IMR-90 (cell line): ENCODE measurements at regions not wholly inside any gene's neighbourhood (a gene's known extent, or its start where the extent isn't known, plus 50 kb on each side); places are given as distances from the start of the nearest gene placed in this dataset.

Experiments
- ATAC-seq: fragments of 200-7000 bp; cut with Tn5 transposase; 2 replicates; pipeline ENCODE4 v1.9.1; 2020; ENCODE audit warnings: low read depth, mild to moderate bottlenecking, moderate library complexity
- BruUV-seq: library from RNA; stranded (reverse); fragments of 400-500 nt; replicated peaks from 2 replicates; lab custom pipeline; 2021; lab: Mats Ljungman, UMichigan
- CTCF ChIA-PET: fragments of 300-600 bp; formaldehyde crosslinking; extraction: SDS; loops from one replicate; lab custom pipeline; 2021; ENCODE audit warnings: antibody characterized with exemption; lab: Yijun Ruan, JAX
- POLR2A ChIA-PET: fragments of 300-600 bp; sonication (Branson Sonifier 250); formaldehyde crosslinking; loops from one replicate; lab custom pipeline; 2022; ENCODE audit warnings: antibody characterized with exemption; ENCODE audit not compliant: unreplicated experiment; lab: Charles Lee
- DNase-seq: peaks from one replicate; pipeline ENCODE4 v3.0.0; 2013
- H2AFZ ChIP-seq: replicated peaks from 2 replicates; pipeline ENCODE3; 2013; ENCODE audit warnings: low read length, mild to moderate bottlenecking; ENCODE audit not compliant: poor library complexity
- H2AK5ac ChIP-seq: 2 replicates; pipeline ENCODE4 v1.6.1; 2013; ENCODE audit warnings: low read depth, low read length, inconsistent platforms
- H2AK9ac ChIP-seq: replicated peaks from 2 replicates; pipeline ENCODE3; 2013; ENCODE audit warnings: mild to moderate bottlenecking, low read depth, low read length, moderate library complexity; ENCODE audit not compliant: poor library complexity
- H2BK120ac ChIP-seq: 2 replicates; pipeline ENCODE4 v1.6.1; 2013; ENCODE audit warnings: low read depth, low read length, inconsistent platforms
- H2BK15ac ChIP-seq: 3 replicates; pipeline ENCODE4 v1.6.1; 2013; ENCODE audit warnings: low read depth, low read length, inconsistent platforms
- H2BK20ac ChIP-seq: 2 replicates; pipeline ENCODE4 v1.6.1; 2013; ENCODE audit warnings: low read depth, mild to moderate bottlenecking, inconsistent platforms, low read length, moderate library complexity
- H2BK5ac ChIP-seq: 2 replicates; pipeline ENCODE4 v1.6.1; 2013; ENCODE audit warnings: mild to moderate bottlenecking, low read depth, low read length, inconsistent platforms; ENCODE audit not compliant: poor library complexity, severe bottlenecking
- H3K14ac ChIP-seq: replicated peaks from 2 replicates; pipeline ENCODE4 v1.6.1; 2013; ENCODE audit warnings: low read depth, low read length, inconsistent platforms
- H3K18ac ChIP-seq: 2 replicates; pipeline ENCODE4 v1.6.1; 2013; ENCODE audit warnings: low read depth, low read length, control low read depth
- H3K23ac ChIP-seq: 2 replicates; pipeline ENCODE4 v1.6.1; 2013; ENCODE audit warnings: low read depth, low read length, inconsistent platforms
- H3K27ac ChIP-seq: 2 replicates; pipeline ENCODE4 v1.5.1; 2013; ENCODE audit warnings: mild to moderate bottlenecking, control low read depth, low read length; ENCODE audit not compliant: insufficient read depth
- H3K27me3 ChIP-seq: 2 replicates; pipeline ENCODE4 v1.6.1; 2013; ENCODE audit warnings: low read length; ENCODE audit not compliant: control insufficient read depth, insufficient read depth
- H3K36me3 ChIP-seq: 2 replicates; pipeline ENCODE4 v1.6.1; 2013; ENCODE audit warnings: low read length, mixed read lengths; ENCODE audit not compliant: control insufficient read depth, insufficient read depth
- H3K4ac ChIP-seq: 2 replicates; pipeline ENCODE4 v1.6.1; 2013; ENCODE audit warnings: low read depth, low read length, inconsistent platforms
- H3K4me1 ChIP-seq: 2 replicates; pipeline ENCODE4 v1.6.1; 2013; ENCODE audit warnings: low read length, mixed read lengths; ENCODE audit not compliant: control insufficient read depth, insufficient read depth
- H3K4me2 ChIP-seq: 2 replicates; pipeline ENCODE4 v1.6.1; 2013; ENCODE audit warnings: low read depth, mild to moderate bottlenecking, control low read depth, low read length, moderate library complexity
- H3K4me3 ChIP-seq: 2 replicates; pipeline ENCODE4 v1.5.1; 2013; ENCODE audit warnings: low read depth, mild to moderate bottlenecking, control low read depth, low read length, moderate library complexity; ENCODE audit not compliant: insufficient read depth
- H3K56ac ChIP-seq: 2 replicates; pipeline ENCODE4 v1.6.1; 2013; ENCODE audit warnings: low read length, inconsistent platforms; ENCODE audit not compliant: insufficient read depth; ENCODE audit errors: extremely low read depth
- H3K79me1 ChIP-seq, 2 experiments: 2 replicates each; pipeline ENCODE4 v1.6.1; 2013; ENCODE audit warnings: low read length in 2 of 2, inconsistent platforms in 1 of 2, low read depth in 1 of 2
- H3K9ac ChIP-seq: 2 replicates; pipeline ENCODE4 v1.6.1; 2013; ENCODE audit warnings: low read depth, low read length, control low read depth
- H3K9me1 ChIP-seq: 2 replicates; pipeline ENCODE4 v1.6.1; 2013; ENCODE audit warnings: low read length, inconsistent platforms; ENCODE audit not compliant: insufficient read depth
- H3K9me3 ChIP-seq: 2 replicates; pipeline ENCODE4 v1.6.1; 2013; ENCODE audit warnings: low read length; ENCODE audit not compliant: control insufficient read depth, insufficient read depth
- H4K20me1 ChIP-seq: 2 replicates; pipeline ENCODE4 v1.6.1; 2013; ENCODE audit warnings: low read length, inconsistent platforms; ENCODE audit not compliant: insufficient read depth
- H4K5ac ChIP-seq: 2 replicates; pipeline ENCODE4 v1.6.1; 2013; ENCODE audit warnings: mild to moderate bottlenecking, low read depth, low read length, control low read depth
- H4K8ac ChIP-seq, 2 experiments: 2 replicates each; pipeline ENCODE4 v1.6.1; 2013; ENCODE audit warnings: low read depth in 2 of 2, low read length in 2 of 2, control low read depth in 1 of 2, inconsistent platforms in 1 of 2
- H4K91ac ChIP-seq: 2 replicates; pipeline ENCODE4 v1.6.1; 2013; ENCODE audit warnings: low read depth, low read length, inconsistent platforms; ENCODE audit not compliant: insufficient read depth
- BHLHE40 ChIP-seq: fragments of 150-350 bp; IDR thresholded peaks from 2 replicates; pipeline ENCODE4 v1.6.1; 2016; ENCODE audit warnings: mild to moderate bottlenecking, low read depth, low read length
- CEBPB ChIP-seq: IDR thresholded peaks from 2 replicates; pipeline ENCODE4 v1.6.1; 2012; ENCODE audit warnings: low read depth, low read length, improper control_type of control experiment
- CHD1 ChIP-seq: IDR thresholded peaks from 2 replicates; pipeline ENCODE4 v1.6.1; 2012; ENCODE audit warnings: low read depth, low read length, improper control_type of control experiment
- FOS ChIP-seq: fragments of 150-350 bp; IDR thresholded peaks from 2 replicates; pipeline ENCODE4 v1.6.1; 2016; ENCODE audit warnings: low read depth, low read length
- MAFK ChIP-seq: IDR thresholded peaks from 2 replicates; pipeline ENCODE4 v1.6.1; 2012; ENCODE audit warnings: low read depth, low read length, improper control_type of control experiment
- MAZ ChIP-seq: IDR thresholded peaks from 2 replicates; pipeline ENCODE4 v1.6.1; 2012; ENCODE audit warnings: low read depth, mild to moderate bottlenecking, low read length, improper control_type of control experiment, moderate library complexity, borderline replicate concordance
- MXI1 ChIP-seq: IDR thresholded peaks from 2 replicates; pipeline ENCODE4 v1.6.1; 2012; ENCODE audit warnings: low read depth, mild to moderate bottlenecking, low read length, moderate library complexity, borderline replicate concordance
- NFE2L2 ChIP-seq: fragments of 150-350 bp; IDR thresholded peaks from 2 replicates; pipeline ENCODE4 v1.6.1; 2016; ENCODE audit warnings: low read depth, mild to moderate bottlenecking, low read length
- POLR2A ChIP-seq: IDR thresholded peaks from 2 replicates; pipeline ENCODE4 v1.6.1; 2012; ENCODE audit warnings: mild to moderate bottlenecking, low read depth, low read length
- RAD21 ChIP-seq: IDR thresholded peaks from 2 replicates; pipeline ENCODE4 v1.6.1; 2012; ENCODE audit warnings: low read length, improper control_type of control experiment
- RCOR1 ChIP-seq: IDR thresholded peaks from 2 replicates; pipeline ENCODE4 v1.6.1; 2012; ENCODE audit warnings: mild to moderate bottlenecking, low read length, improper control_type of control experiment; ENCODE audit not compliant: insufficient replicate concordance
- RFX5 ChIP-seq: IDR thresholded peaks from 2 replicates; pipeline ENCODE4 v1.8.0; 2012; ENCODE audit warnings: low read depth, mild to moderate bottlenecking, low read length, moderate library complexity
- SMC3 ChIP-seq: fragments of 150-350 bp; IDR thresholded peaks from 2 replicates; pipeline ENCODE4 v1.6.1; 2016; ENCODE audit warnings: low read depth, mild to moderate bottlenecking, antibody characterized with exemption, low read length, moderate library complexity
- WGBS, 2 experiments: methylation state at CpG; one replicate each; pipeline versions ENCODE4 v1.1.5 to v1.1.7; 2013; ENCODE audit warnings: missing lambda C conversion rate in 2 of 2; ENCODE audit not compliant: insufficient read length in 1 of 2; ENCODE audit errors: extremely low coverage in 2 of 2; 5-methylcytosine and 5-hydroxymethylcytosine counted together
- dilution Hi-C: fragments of 300-500 bp; cut with HindIII; formaldehyde crosslinking; loops from one replicate; pipeline ENCODE4 v1.14.3; 2018; ENCODE audit warnings: low sequenced_read_pairs; ENCODE audit not compliant: unreplicated experiment
- in situ Hi-C: fragments of 300-500 bp; cut with MboI; formaldehyde crosslinking; loops from 3 replicates; pipeline ENCODE4 v1.14.3; 2019; ENCODE audit warnings: low sequenced_read_pairs, inconsistent platforms, mixed read lengths
- intact Hi-C: fragments of 100-400 bp; cut with micrococcal nuclease; formaldehyde crosslinking; loops from 2 replicates; pipeline ENCODE4 v1.10.0; 2022
- TF ChIP-seq, protein P1 (sequence below): conservative IDR thresholded peaks from 2 replicates; pipeline ENCODE4 v1.5.1; 2012; ENCODE audit warnings: mild to moderate bottlenecking, low read depth, low read length, improper control_type of control experiment
- TF ChIP-seq, protein P2 (sequence below): fragments of 150-350 bp; IDR thresholded peaks from 2 replicates; pipeline ENCODE4 v1.6.1; 2016; ENCODE audit warnings: low read depth, mild to moderate bottlenecking, low read length, moderate library complexity, borderline replicate concordance
- TF ChIP-seq, protein P3 (sequence below): fragments of 150-350 bp; IDR thresholded peaks from 2 replicates; pipeline ENCODE4 v1.6.1; 2017; ENCODE audit warnings: mild to moderate bottlenecking, antibody characterized with exemption, low read length, low read depth

DNA sequence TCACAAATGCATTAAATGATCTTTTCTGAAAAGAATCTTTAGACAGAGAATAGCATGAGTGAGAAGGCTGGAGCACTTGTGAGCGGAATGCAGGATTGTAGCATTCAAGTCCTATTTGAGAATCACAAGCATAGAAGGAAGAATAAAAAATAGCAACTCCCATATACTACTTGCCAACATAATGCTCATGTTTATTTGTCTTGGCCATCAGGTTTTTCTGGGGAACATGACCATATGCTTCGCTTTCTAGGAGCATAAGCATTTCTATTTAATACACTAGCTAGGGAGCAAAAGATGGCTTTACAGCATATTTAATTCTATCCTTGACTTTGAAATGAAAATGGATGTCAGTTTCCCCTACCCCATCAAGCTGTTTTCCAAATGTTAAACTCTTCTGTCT is 170.3 kb upstream of the MITF start:
- Histone ChIP-seq H3K4ac (no peak overlapping the region), H3K4me1 (no peaks in the 10 kb centered on the region), H3K56ac (no peak overlapping the region), H3K27me3 (no peaks in the 10 kb centered on the region; the same call in 1 of the 2 replicates), H3K23ac (no peak overlapping the region), H2AK5ac (no peak overlapping the region), H3K9me1 (no peaks in the 10 kb centered on the region), H2BK15ac (no peak overlapping the region), H2BK5ac (no peak overlapping the region), H2BK20ac (no peak overlapping the region), H3K18ac (no peak overlapping the region), H3K9ac (no peak overlapping the region), H3K36me3 (no peaks in the 10 kb centered on the region), H4K5ac (no peak overlapping the region), H3K27ac (no peak overlapping the region), H3K14ac (no peak overlapping the region), H2AK9ac (no peak overlapping the region), H3K9me3 (no peaks in the 10 kb centered on the region), H4K91ac (no peak overlapping the region), H4K8ac (no peak overlapping the region), H3K4me3 (no peak overlapping the region), H2AFZ (no peak overlapping the region), H3K79me1 (no peaks in the 10 kb centered on the region), H2BK120ac (no peak overlapping the region), H3K4me2 (no peak overlapping the region), H4K20me1 (no peaks in the 10 kb centered on the region)
- ChIA-PET CTCF (no interaction called here), POLR2A (no interaction called here)
- BruUV-seq = no TSS peak
- dilution Hi-C loops (no loop called here), intact Hi-C loops (no loop called here), in situ Hi-C loops (no loop called here)
- no peak for ATAC-seq
- no CpG with 5 or more reads among the region's 2 CpGs for WGBS, 2 experiments
- DNase-seq = peak; percentile 23
- TF ChIP-seq NFE2L2 (no peak), CHD1 (no peak), BHLHE40 (no peak), RAD21 (no peak), CEBPB (no peak), SMC3 (no peak), RCOR1 (no peak), MAZ (no peak), MXI1 (no peak), POLR2A (no peak), RFX5 (no peak), MAFK (no peak), FOS (no peak)
- TF ChIP-seq, protein P1, sequence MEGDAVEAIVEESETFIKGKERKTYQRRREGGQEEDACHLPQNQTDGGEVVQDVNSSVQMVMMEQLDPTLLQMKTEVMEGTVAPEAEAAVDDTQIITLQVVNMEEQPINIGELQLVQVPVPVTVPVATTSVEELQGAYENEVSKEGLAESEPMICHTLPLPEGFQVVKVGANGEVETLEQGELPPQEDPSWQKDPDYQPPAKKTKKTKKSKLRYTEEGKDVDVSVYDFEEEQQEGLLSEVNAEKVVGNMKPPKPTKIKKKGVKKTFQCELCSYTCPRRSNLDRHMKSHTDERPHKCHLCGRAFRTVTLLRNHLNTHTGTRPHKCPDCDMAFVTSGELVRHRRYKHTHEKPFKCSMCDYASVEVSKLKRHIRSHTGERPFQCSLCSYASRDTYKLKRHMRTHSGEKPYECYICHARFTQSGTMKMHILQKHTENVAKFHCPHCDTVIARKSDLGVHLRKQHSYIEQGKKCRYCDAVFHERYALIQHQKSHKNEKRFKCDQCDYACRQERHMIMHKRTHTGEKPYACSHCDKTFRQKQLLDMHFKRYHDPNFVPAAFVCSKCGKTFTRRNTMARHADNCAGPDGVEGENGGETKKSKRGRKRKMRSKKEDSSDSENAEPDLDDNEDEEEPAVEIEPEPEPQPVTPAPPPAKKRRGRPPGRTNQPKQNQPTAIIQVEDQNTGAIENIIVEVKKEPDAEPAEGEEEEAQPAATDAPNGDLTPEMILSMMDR = no peak
- TF ChIP-seq, protein P2, sequence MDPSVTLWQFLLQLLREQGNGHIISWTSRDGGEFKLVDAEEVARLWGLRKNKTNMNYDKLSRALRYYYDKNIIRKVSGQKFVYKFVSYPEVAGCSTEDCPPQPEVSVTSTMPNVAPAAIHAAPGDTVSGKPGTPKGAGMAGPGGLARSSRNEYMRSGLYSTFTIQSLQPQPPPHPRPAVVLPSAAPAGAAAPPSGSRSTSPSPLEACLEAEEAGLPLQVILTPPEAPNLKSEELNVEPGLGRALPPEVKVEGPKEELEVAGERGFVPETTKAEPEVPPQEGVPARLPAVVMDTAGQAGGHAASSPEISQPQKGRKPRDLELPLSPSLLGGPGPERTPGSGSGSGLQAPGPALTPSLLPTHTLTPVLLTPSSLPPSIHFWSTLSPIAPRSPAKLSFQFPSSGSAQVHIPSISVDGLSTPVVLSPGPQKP = no peak
- TF ChIP-seq, protein P3, sequence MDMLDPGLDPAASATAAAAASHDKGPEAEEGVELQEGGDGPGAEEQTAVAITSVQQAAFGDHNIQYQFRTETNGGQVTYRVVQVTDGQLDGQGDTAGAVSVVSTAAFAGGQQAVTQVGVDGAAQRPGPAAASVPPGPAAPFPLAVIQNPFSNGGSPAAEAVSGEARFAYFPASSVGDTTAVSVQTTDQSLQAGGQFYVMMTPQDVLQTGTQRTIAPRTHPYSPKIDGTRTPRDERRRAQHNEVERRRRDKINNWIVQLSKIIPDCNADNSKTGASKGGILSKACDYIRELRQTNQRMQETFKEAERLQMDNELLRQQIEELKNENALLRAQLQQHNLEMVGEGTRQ = no peak
